Panc1 (cell line): ENCODE measurements at regions not wholly inside any gene's neighbourhood (a gene's known extent, or its start where the extent isn't known, plus 50 kb on each side); places are given as distances from the start of the nearest gene placed in this dataset.

Source experiments
- CTCF ChIP-seq: fragments of 450-650 bp; IDR thresholded peaks from 2 replicates; pipeline ENCODE4 v1.5.1; 2017; ENCODE audit warnings: mild to moderate bottlenecking
- POLR2AphosphoS5 ChIP-seq: IDR thresholded peaks from 2 replicates; pipeline ENCODE4 v1.6.1; 2012; ENCODE audit warnings: mild to moderate bottlenecking, low read depth, low read length, moderate library complexity
- SIN3A ChIP-seq: IDR thresholded peaks from 2 replicates; pipeline ENCODE4 v1.6.1; 2012; ENCODE audit warnings: low read depth, mild to moderate bottlenecking, low read length, moderate library complexity, borderline replicate concordance; ENCODE audit not compliant: insufficient read depth
- TCF7L2 ChIP-seq: IDR thresholded peaks from 2 replicates; pipeline ENCODE4 v1.6.1; 2011; ENCODE audit warnings: mild to moderate bottlenecking, low read depth, low read length, inconsistent platforms

GRCh38 chr10:15985690-15986089 lies 125.4 kb upstream of the MINDY3 start:
- TF ChIP-seq TCF7L2 = no peak
- no peak for TF ChIP-seq POLR2AphosphoS5
- TF ChIP-seq CTCF = no peak
- TF ChIP-seq SIN3A = no peak
